Superior temporal gyrus (tissue), 1 donor: ENCODE measurements at regions not wholly inside any gene's neighbourhood (a gene's known extent, or its start where the extent isn't known, plus 50 kb on each side); places are given as distances from the start of the nearest gene placed in this dataset.
A peak's percentile ranks its signal among the peaks of the same experiment; 100 is the strongest.
"Not testable (repeated sequence)": the region's sequence is repeated elsewhere in the genome, so short reads cannot be mapped to it uniquely, and the experiment has no call there.

Experiments used
- DNase-seq: peaks from one replicate; pipeline ENCODE4 v3.0.0-alpha.2; 2016; ENCODE audit errors: extremely low spot score

DNA sequence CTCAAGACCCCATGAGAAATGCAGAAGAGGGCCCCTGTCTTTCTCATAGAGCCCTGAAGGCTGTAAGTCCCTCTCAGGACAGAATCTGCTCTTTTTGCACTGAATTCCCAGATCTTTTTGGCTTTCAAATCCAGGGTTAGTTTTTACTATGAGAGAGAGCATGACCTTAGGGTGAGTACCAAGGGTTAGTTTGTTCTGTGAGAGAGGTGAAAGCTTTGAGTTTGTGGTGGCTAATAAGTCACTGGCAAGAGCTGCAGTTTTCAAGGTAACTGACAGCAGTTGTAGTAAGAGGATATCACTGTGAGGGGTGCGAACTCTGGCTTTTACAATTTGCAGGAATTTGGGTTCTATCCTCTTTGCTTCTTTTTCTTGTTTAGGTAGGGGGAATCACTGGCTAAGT, 248.4 kb upstream of the KCNH7 start:
- DNase-seq = no peak

DNA sequence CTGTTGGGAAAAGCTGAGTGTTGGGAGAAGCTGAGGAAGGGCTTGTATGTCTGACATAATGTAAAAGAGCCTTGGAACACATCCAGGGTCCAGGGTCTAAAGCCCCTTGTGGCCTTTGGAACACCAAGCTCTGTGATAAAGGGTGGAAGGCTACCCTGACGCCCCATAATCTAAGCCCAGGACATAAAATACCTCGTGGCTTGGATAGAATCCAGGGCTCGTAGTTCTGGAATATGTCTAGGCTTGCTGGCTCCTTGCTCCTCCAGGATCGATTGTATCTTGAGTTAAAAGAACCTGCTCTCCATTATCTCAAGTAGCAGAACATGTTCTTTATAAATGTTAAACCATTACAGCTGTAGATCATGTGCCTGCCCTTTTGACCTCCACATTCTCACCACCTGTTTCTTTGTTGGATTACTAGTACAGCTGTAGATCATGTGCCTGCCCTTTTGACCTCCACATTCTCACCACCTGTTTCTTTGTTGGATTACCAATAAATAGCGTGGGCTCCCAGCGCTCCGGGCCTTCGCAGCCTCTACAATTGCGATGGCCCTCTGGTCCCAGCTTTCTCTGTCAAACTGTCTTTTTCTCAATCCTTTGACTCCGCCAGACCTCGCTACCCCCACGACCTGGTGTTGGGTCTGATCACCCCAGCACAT, 246.9 kb upstream of the KCNH7 start:
- DNase-seq = not testable (repeated sequence)

DNA sequence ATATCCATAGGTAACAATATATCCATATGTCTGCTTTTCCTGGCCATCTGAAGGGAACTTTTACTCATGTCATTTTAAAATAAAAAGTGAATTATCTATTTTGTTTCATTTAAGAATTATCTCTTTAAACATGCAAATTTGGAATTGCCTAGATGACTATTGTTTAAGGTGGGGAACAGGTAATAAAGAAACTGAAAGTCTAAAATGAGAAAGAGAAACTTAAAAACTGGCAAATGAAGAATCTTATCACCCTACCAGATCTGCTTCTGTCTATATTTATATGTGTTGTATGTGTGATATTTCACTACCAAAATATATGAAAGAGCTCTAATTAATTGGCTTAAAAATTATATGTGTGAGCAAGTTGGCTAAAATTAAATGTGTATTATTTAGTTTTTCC, 243.2 kb upstream of the KCNH7 start:
- DNase-seq = no peak

DNA sequence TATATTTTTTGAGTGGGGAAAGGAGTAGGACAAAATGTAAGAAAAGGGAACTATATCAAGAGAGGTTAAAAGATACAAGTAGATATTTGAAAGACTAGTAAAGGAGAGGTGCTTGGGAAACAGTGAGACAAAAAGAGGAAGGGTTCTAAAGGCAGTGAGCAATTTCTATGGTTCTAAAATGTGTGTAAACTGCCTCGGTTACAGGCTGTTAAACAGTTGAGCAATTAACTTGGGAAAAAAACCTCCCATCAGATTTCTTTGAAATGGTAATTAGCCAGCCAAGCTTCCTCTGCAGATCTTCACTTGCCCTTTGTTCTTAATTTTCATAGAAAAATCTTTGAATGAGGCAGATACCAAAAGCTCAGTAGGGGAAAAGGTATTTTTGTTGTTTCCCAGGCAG, 238.7 kb upstream of the KCNH7 start:
- DNase-seq = no peak

DNA sequence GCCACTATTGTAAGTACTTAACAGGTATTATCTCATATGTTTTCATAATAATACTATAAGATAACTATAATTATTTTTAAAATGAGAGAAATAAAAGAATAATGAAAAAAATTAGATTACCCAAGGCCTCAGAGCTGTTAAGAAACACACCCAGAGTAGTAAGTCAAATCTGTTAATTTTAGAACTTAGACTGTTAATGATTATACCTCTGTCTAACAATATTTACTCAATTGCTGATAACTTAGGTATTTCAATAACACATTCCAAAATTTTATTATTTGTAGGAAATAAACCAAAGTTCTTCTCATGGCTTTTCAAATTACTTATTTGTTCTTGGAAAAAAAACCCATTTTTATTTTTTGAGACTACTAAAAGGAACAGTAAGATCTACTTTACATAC, 227.5 kb upstream of the KCNH7 start:
- DNase-seq = no peak

DNA sequence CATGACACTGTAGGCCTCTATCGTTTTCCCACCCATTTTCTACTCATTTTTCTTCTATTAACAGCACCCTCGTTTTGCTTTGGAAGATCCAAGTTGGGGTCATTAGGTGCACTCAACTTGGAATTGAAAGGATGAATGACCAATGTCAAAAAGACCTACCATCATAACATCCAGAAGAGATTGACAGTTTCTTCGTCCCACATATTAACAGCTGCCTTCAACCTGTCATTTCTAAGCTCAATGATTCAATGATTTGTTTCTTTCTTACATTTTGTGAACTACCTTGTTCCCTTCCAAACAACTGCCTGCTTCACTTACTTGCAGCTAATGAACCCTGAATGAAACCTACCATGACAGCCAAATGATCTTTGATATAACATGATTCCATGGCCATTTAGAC, 224.0 kb upstream of the KCNH7 start:
- DNase-seq = no peak

DNA sequence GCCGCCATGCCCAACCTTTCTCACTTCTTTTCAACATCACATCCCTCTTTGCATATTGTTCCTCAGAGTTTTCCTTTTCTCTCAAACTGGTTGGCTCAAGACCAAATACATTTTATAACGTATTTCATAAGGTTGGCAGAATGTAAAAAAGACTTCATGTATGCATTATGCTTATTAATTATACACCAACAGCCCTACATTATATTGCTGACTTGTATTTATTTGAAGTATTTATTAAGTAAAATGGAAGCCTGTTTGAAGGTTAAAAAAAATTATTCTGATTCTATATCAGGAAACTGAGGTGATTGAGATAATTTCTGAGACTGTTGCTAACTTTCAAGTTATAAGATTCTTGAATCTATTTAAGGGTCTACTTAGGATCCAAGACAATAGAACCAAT, 208.0 kb upstream of the KCNH7 start:
- no peak for DNase-seq

DNA sequence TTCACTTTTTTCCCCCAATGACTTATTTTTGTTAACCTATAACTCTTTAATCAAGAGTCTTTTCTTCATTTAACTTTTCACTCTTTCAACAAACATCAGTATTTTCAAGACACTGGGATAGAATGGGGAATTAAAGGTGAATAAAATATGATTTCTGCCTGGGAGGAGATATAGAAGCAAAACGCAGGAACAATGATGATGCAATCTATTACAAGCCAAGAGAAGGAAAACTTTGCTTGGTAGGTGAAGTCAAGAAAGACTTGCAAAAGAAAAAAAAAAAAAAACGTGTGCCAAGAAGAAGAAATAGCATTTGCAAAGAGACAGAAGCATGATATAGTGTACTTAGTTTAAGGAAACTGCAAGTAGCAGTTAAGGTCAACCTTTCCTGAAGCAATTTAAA, 207.3 kb upstream of the KCNH7 start:
- DNase-seq = no peak

DNA sequence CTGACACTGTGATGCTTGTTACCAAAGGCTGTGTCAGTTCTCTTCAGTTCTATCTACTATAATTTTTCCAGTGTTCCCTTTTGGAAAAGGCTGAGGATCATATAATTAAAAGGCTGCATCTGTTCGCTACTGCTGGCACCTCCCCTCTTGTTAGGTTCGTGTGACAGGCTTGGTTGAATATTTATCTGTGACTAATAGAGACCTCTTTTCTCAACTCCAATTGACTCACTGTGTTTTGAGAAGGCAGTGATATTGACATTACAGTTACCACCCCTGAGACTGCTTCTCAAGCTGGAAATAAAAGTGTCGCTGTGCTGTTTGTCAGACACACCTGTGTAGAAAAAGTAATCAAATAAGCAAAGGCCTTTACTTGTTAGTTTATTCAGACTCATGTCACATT, 205.5 kb upstream of the KCNH7 start:
- DNase-seq = no peak

DNA sequence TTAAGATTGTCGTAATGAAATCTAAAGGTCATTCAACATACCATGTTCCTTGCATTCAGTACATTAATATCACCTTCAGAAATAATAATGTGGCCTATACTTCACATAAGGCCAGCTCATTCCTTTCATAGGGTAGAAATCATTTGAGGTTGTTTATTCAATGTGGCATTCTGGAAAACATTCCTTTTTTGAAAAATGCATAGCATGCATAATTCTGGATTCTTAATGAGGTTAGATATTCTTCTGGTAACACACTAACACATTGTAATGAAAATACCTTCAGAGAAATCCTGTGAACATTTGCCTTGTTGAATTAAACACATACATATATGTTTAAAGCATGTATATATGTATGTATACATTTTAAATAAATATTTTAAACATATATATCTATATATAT, 204.6 kb upstream of the KCNH7 start:
- DNase-seq = no peak

DNA sequence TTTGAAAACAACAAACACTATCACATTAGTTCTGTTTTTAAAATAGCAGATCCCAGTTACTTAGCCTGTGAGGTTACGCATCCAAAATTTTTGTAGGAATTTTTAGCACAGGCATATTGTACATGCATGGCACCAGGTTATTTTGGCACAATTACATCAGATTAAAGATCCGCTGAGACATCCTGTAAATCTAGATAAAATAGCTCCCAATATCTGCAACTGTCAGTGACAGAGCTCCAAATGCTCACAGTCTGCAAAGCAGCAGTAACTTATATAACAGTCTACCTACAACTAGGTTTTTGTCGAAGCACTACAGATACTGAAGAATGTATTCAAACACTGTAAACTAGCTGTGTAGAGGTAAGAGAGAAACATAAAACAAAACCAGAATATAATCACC, 200.7 kb upstream of the KCNH7 start:
- DNase-seq = peak; percentile 18

DNA sequence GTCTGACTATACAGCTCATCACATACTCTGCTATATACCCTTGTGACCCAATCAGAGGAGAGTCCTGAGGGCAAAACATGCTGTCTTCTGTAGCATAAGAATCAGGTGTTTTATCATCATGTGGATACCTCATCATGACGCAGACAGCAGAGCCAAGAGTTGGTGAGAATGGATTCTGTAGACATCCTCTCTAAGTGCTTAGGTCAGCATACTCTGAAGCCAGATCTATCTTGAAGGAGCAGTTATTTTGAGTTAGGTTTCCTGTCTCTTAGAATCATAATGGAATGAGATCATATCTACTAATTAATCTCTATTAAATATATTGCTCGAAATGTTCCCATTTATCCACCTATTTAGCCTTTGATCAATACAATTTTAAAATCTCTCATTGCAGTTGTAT, 190.2 kb upstream of the KCNH7 start:
- no peak for DNase-seq

DNA sequence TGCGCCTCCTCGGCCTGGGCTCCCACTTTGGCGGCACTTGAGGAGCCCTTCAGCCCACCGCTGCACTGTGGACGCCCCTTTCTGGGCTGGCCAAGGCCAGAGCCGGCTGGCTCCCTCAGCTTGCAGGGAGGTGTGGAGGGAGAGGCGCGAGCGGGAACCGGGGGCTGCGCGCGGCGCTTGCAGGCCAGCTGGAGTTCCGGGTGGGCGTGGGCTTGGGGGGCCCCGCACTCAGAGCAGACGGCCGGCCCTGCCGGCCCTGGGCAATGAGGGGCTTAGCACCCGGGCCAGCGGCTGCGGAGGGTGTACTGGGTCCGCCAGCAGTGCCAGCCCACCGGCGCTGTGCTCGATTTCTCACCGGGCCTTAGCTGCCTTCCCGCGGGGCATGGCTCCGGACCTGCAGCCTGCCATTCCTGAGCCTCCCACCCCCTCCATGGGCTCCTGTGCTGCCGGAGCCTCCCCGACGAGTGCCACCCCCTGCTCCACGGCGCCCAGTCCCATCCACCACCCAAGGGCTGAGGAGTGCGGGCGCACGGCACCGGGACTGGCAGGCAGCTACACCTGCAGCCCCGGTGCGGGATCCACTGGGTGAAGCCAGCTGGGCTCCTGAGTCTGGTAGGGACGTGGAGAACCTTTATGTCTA, 187.7 kb upstream of the KCNH7 start:
- not testable (repeated sequence) for DNase-seq

DNA sequence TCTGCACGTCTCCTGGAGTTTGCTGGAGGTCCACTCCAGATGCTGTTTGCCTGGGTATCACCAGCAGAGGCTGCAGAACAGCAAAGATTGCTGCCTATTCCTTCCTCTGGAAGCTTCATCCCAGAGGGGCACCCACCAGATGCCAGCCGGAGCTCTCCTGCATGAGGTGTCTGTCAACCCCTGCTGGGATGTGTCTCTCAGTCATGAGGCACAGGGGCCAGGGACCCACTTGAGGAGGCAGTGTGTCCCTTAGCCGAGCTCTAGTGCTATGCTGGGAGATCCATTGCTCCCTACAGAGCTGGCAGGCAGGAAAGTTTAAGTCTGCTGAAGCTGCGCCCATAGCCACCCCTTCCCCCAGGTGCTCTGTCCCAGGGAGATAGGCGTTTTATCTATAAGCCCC, 178.3 kb upstream of the KCNH7 start:
- not testable (repeated sequence) for DNase-seq

DNA sequence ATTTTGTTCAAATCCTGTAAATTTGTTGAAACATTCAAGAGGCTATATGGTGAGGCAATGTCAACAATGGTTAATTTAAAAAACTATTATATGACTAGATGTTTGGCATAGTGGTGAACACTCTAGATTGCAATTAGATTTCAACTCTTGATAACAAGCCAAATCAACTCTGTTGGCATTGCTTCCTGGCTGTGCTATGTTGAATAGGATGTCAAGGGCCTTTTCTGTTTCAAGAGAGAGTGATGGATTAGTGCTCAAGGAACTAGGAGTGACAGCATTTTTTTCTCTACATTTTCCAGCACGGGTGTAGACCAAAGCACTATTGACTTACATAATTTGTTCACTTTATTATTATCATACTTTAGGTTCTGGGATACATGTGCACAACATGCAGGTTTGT, 172.4 kb upstream of the KCNH7 start:
- DNase-seq = no peak

DNA sequence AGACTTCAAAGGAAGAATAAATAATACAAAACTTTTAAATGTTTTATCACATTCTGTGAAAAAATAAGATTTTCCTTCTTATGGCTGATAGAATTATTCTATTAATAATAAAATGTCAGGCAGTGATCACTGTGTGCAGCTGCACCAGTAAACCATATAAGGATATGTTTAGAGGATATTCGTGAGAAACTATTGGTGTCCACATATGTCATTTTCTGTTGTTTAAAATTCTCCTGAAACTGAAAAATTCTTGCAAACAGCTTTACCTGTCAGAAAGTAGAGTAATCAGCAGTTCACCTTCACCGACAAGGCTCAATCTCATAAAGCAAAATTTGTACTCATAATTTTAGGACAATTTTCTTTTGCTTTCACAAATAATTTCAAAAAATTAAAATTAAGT, 170.1 kb upstream of the KCNH7 start:
- no peak for DNase-seq

DNA sequence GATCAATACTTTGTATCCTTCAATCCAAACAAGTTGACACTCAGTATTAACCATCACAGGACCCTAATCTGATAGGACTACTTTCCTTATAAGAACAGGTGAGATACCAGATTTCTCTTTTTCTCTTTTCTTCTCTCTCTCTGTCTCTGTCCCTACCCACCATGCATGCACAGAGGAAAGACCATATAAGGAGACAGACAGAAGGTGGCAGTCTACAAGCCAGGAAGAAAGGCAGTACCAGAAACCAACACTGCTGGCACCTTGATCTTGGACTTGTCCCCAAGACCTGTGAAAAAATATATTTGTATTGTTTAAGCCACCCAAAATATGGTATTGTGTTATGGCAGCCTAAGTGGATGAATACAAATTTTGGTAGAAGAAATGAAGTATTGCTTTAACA, 156.2 kb upstream of the KCNH7 start:
- no peak for DNase-seq

DNA sequence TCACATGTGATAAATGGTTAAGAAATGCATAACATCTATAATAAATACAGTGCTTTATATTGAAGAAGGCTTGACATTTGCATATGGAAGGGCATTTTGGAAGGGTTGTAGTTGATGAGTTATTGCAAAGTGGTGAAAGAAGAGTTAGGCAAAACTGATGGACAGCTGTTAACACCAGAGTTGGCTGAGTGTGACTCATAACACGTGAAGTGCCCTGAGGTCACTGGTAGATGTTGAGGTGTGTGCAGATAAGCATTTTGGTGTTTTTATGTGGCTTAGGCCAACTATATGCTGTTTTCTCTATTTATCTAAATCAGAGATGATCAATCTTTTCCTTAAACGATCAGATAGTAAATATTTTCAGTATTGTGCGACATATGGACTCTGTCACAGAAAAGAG, 154.3 kb upstream of the KCNH7 start:
- DNase-seq = no peak

DNA sequence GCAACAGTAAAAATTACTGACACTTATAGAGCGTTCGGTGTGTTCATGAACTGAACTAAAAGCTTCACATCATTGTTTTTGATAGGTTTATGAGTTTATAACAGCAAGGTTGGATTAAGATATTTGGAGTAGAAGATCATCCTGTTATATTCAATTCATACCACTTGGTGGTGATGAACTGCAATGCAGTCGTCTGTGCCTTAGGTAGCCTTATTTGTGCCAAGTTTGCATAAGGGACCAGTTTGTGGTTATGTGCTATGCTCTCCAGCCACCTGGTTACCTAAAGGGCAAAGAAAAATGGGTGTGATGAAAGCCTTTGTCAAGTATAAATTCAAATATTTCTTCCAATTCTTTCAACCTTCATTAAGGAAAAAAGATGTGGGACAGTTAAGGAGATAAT, 150.9 kb upstream of the KCNH7 start:
- no peak for DNase-seq

DNA sequence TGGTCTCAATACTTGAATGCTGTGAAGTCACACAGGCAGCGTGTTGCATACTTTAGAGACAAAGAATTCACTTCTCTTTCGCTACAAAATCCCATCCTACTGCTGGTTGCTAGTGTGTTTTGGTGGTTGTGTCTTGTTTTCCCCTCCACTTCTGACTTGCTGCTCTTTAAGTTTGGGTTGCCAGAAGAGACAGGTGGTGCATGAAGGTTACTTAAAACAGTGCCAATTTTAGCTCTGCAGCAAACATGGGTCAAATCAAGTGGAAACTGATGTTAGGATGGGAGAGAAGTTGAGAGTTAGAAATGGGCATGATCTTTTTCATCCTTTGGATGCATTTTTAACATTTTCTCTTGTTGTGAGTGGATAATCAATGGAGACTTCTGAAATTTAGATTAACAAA, 136.2 kb upstream of the KCNH7 start:
- no peak for DNase-seq

DNA sequence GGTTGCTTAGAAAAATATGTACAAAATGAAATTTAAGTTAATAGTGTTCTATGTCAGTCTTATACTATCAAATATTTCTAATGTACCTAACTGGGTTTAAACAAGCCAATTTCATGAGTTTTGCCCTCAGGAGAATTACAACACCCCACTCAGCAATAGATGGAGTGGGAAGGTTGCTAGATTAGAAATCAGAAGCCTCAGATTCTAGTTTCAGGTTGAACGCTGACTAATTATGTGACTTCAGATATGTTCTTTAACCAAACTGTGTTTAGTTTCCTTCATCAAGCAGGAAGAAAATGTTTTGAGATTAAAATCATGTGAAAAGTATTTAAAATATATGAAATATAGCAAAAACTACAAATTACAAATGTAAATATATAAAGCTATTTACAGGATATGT, 133.8 kb upstream of the KCNH7 start:
- DNase-seq = no peak

DNA sequence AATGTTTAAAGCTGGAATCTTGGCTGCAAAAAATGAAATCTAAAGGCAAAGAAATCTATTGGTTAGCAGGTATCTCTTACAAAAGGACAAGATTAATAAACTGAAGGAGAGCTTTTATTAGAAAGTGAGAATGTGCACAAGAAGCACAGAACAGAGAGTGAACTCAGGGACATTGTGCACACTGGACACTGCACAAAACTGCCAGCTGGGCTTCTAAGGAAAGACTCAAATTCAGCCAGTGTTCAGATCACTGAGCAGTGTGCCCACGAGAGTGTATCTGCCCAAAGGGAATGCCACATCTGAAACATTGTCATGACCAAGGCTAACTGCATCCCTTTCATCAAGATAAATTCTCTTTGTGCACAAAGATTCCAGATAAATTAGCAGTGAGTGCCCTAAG, 129.7 kb upstream of the KCNH7 start:
- DNase-seq = no peak

DNA sequence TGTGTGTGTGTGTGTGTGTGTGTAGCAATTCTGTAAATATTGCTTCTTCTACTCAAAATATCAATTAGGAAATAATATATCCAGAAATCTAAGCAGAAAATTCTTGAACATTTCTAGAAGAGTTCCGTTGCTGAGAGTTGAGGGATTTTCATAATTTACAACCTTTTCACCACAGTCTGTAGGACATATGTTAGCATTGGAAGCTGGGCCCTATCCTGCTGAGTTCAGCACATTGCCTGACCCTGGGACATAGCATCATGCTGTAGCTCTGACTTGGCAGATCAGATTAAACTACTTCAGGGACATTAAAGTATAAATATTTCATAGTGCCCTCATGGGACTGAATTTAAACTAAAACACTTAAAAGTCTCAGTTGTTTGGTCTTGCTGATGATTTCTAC, 129.2 kb upstream of the KCNH7 start:
- DNase-seq = no peak

DNA sequence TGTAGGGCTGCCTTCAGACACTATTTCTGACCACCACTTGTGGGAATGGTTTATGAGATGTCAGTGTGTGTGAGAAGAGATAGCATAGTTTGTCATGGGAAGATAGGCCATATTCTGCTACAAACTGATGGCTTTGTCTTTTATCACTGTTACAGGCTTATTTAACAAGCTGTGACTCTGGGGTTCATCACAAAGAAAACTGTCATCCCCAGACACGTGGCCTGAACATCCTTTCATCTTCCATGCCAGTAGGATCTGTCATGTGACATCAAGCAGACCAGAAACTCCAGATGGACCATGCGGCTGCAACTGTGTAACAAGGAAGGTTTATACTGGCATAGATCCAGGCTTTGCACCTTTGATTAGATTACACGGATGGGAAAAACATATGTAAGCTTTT, 128.6 kb upstream of the KCNH7 start:
- DNase-seq = no peak
